ENCODE measurements at regions not wholly inside any gene's neighbourhood (a gene's known extent, or its start where the extent isn't known, plus 50 kb on each side); places are given as distances from the start of the nearest gene placed in this dataset.

GRCh38 chr10:2714597-2714996 lies 352.8 kb upstream of the PFKP start:
- TF ChIP-seq CTCF (IDR thresholded peaks at IDR 0.05) (no peak), EP300 (IDR thresholded peaks at IDR 0.05; ENCODE audit: low read depth) (no peak), POLR2A (IDR thresholded peaks at IDR 0.05) (no peak)
